Activated CD4-positive, alpha-beta T cell treated with anti-CD3 and anti-CD28 coated beads, Interleukin-2, amount 10 ng/mL, durations not matched to agents 7 days and 5 days (primary cell): ENCODE measurements at regions not wholly inside any gene's neighbourhood (a gene's known extent, or its start where the extent isn't known, plus 50 kb on each side); places are given as distances from the start of the nearest gene placed in this dataset.

Experiments
- CTCF ChIA-PET: fragments of 350-600 bp; sonication (Branson Sonifier 250); formaldehyde crosslinking; loops from one replicate; lab custom pipeline; 2021; ENCODE audit warnings: antibody characterized with exemption; lab: Charles Lee
- POLR2A ChIA-PET: fragments of 350-600 bp; sonication (Branson Sonifier 250); formaldehyde crosslinking; loops from one replicate; lab custom pipeline; 2021; ENCODE audit warnings: antibody characterized with exemption; lab: Charles Lee
- DNase-seq: peaks from one replicate; pipeline ENCODE4 v3.0.0-alpha.2; 2020
- H3K27ac Mint-ChIP-seq: one replicate; pipeline ENCODE4 v1.8.0; 2021; ENCODE audit warnings: mild to moderate bottlenecking, moderate library complexity, mixed read lengths
- H3K27me3 Mint-ChIP-seq: one replicate; pipeline ENCODE4 v1.8.0; 2021; ENCODE audit warnings: mixed read lengths
- H3K36me3 Mint-ChIP-seq: one replicate; pipeline ENCODE4 v1.8.0; 2021; ENCODE audit warnings: low read depth, mixed read lengths
- H3K4me1 Mint-ChIP-seq: one replicate; pipeline ENCODE4 v1.8.0; 2021; ENCODE audit warnings: mixed read lengths
- H3K4me3 Mint-ChIP-seq: one replicate; pipeline ENCODE4 v1.8.0; 2021; ENCODE audit warnings: mild to moderate bottlenecking, moderate library complexity, mixed read lengths
- H3K9me3 Mint-ChIP-seq: one replicate; pipeline ENCODE4 v1.8.0; 2021; ENCODE audit warnings: mixed read lengths

DNA sequence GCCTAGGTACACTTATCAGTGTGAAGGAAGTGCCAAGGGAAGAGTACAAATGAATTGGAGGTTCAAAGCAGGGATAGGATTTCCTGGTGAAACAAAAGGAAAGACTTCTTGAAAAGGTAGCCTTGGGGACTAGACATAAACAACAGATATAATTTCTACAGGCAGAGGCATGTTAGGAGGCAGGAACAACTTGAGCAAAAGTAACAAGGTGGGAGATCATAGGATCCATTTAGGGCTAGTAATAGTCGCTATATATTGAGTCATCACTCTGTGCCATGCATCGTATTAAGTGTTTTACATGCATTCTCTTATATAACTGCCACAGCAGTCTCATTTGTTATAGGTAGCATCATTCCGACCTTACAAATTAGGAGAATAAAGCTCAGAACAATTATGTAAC, 98.3 kb upstream of the EOLA2 start:
- peaks cover 10% of the 10 kb centered on the region for H3K9me3 Mint-ChIP-seq
- POLR2A ChIA-PET, result no interaction called here
- H3K36me3 Mint-ChIP-seq, result no peaks in the 10 kb centered on the region
- DNase-seq, result no peak
- peaks cover 3% of the 10 kb centered on the region for H3K27me3 Mint-ChIP-seq
- H3K4me1 Mint-ChIP-seq, result no peaks in the 10 kb centered on the region
- H3K4me3 Mint-ChIP-seq, result no peak overlapping the region
- CTCF ChIA-PET, result no interaction called here
- no peak overlapping the region for H3K27ac Mint-ChIP-seq

DNA sequence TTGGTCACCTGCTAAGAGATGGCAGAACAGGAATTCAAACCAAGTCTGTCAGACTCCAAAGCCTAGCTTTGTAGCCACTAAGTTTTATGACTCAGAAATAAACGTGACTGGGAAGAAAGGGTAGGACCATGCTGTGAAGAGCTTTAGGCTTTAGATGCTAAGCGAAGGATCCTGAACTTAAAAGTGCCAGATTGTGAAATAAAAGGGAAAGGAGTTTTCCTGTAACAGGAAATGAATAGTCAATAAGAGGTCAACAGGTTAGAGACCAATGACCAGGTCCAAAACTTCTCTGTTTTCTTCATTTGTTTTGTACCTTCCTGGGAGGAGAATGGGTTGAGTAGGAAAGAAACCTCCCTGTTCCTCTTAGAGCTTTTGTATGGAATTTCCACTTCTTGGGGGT, 98.8 kb upstream of the EOLA2 start:
- H3K36me3 Mint-ChIP-seq, result no peaks in the 10 kb centered on the region
- no peak for DNase-seq
- peaks cover 10% of the 10 kb centered on the region for H3K9me3 Mint-ChIP-seq
- H3K27ac Mint-ChIP-seq, result no peak overlapping the region
- POLR2A ChIA-PET, result no interaction called here
- CTCF ChIA-PET, result no interaction called here
- H3K27me3 Mint-ChIP-seq, result peaks cover 3% of the 10 kb centered on the region
- no peak overlapping the region for H3K4me3 Mint-ChIP-seq
- H3K4me1 Mint-ChIP-seq, result no peaks in the 10 kb centered on the region

DNA sequence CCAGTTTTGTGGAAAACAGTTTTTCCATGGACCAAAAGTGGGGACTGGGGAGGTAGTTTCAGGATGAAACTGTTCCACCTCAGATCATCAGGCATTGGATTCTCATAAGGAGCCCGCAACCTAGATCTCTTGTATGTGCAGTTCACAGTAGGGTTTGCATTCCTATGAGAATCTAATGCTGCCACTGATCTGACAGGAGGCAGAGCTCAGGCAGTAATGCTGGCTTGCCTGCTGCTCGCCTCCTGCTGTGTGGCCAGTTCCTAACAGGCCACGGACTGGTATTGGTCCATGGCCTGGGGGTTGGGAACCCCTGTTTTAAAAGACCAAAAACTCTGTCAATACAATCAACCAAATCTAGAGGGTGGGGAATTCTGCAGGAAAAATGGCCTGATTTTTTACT, 100.0 kb upstream of the EOLA2 start:
- peaks cover 3% of the 10 kb centered on the region for H3K27me3 Mint-ChIP-seq
- H3K36me3 Mint-ChIP-seq, result no peaks in the 10 kb centered on the region
- H3K27ac Mint-ChIP-seq, result no peak overlapping the region
- CTCF ChIA-PET, result no interaction called here
- H3K4me3 Mint-ChIP-seq, result no peak overlapping the region
- no peaks in the 10 kb centered on the region for H3K4me1 Mint-ChIP-seq
- POLR2A ChIA-PET, result no interaction called here
- H3K9me3 Mint-ChIP-seq, result peaks cover 12% of the 10 kb centered on the region
- no peak for DNase-seq

DNA sequence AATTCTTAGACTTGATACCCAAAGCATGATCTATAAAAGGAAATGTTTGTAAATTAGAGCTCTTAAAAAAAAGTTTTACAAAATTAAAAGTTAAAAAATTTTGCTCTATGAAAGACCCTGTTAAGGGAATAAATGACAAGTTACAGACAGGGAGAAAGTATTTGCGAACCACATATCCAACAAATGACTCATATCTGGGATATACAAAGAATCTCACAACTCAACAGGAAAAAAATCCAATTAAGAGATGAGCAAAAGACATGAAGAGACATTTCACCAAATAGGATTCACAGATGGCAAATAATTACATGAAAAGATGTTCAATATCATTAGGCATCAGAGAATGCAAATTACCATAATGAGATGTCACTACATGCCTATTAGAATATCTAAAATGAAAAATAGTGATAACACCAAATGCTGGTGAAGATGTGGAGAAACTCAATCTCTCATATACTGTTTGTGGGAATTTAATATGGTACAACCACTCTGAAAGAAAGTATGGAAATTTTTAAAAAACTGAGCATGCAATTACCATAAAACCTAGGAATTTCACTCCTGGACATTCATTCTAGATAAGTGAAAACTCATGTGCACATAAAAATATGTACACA, 100.8 kb upstream of the EOLA2 start:
- Mint-ChIP-seq H3K27ac (no peak overlapping the region), H3K4me1 (no peaks in the 10 kb centered on the region), H3K9me3 (peaks cover 12% of the 10 kb centered on the region), H3K36me3 (no peaks in the 10 kb centered on the region), H3K27me3 (peaks cover 3% of the 10 kb centered on the region), H3K4me3 (no peak overlapping the region)
- ChIA-PET POLR2A (no interaction called here), CTCF (no interaction called here)
- no peak for DNase-seq

DNA sequence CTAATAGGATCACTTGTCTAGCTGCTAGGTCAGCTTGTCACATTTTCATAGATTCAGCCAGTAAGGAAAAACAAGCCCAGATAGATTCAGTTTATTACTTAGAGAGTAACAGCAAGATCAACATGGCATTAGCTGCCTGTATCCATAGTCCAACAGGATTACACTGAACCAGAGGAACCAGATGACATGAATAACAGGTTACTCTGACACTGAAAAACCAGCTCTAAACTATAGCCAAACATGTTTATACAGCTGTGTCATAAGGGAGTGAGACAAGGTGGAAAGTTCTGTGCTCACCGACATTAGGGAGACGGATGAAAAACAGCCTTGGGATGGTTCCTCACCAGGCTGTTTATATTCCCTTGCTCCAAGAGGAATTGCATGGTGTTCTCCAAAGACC, 102.9 kb upstream of the EOLA2 start:
- Mint-ChIP-seq H3K4me1 (no peaks in the 10 kb centered on the region), H3K9me3 (peaks cover 2% of the 10 kb centered on the region), H3K27ac (no peak overlapping the region), H3K27me3 (peaks cover 5% of the 10 kb centered on the region), H3K4me3 (no peak overlapping the region), H3K36me3 (no peaks in the 10 kb centered on the region)
- ChIA-PET POLR2A (no interaction called here), CTCF (no interaction called here)
- no peak for DNase-seq

DNA sequence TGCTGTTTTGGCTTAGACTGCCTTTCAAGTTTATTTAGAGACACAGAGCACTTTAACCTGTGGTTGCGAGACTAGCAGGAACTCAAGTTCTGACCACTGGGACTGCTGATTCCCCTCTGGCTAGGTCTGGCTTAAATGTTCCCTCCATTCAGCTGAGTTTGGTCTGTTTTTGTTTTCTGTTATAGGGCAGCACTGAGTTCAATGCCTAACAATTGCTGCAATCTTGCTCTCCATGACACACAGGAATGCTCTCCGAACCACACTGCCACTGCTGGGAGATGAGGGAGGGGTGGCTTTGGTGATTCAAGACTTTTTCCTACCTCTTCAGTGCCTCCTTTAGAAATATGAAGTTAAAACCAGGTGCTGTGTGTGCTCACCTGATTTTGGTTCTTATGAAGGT, 106.3 kb upstream of the EOLA2 start:
- POLR2A ChIA-PET, result no interaction called here
- DNase-seq, result no peak
- Mint-ChIP-seq H3K9me3 (peaks cover 2% of the 10 kb centered on the region), H3K27me3 (peaks cover 5% of the 10 kb centered on the region), H3K27ac (no peak overlapping the region), H3K4me3 (no peak overlapping the region), H3K36me3 (no peaks in the 10 kb centered on the region), H3K4me1 (no peaks in the 10 kb centered on the region)
- CTCF ChIA-PET, result no interaction called here

DNA sequence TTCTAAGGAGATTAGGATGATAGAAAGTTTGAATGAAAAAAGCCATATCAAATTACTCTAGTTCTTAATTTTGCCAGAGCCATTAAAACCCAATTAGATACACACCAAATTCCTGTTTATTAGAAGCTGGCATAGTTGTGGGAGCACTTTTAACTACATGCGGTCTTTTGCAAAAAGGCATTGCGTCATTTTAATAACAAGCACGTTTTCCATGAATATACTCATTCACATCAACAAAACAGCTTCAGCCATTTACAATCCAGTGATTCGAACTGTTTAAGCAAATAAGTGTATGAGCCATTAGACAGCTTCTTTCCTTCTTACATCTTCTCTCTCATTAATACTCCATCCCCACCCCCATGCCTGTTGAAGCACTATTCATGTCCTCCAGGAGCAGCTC, 109.5 kb upstream of the EOLA2 start:
- Mint-ChIP-seq H3K4me1 (no peaks in the 10 kb centered on the region), H3K27me3 (peaks cover 2% of the 10 kb centered on the region), H3K27ac (no peak overlapping the region), H3K36me3 (no peaks in the 10 kb centered on the region), H3K4me3 (no peak overlapping the region), H3K9me3 (no peaks in the 10 kb centered on the region)
- DNase-seq, result no peak
- ChIA-PET CTCF (no interaction called here), POLR2A (no interaction called here)

DNA sequence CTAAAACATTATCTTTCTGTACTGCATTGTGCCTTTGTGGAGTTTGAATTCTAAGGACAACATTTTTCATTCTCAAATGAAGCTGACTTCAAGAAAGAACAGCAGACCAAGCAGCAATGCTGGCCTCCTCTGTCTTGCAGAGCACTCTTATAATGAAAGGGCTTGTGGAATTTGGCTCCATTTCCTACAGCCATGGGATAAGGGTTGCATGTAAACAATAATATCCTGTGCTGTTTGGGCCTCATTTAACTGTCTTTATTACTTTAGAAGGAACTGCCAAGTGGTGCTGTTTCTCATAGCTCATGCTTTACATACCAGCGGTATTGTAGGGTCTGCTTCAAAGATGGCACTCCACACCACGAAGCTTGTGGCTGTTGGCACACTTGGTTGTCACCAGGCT, 111.4 kb upstream of the EOLA2 start:
- Mint-ChIP-seq H3K4me1 (no peaks in the 10 kb centered on the region), H3K9me3 (no peaks in the 10 kb centered on the region), H3K27me3 (peaks cover 2% of the 10 kb centered on the region), H3K36me3 (no peaks in the 10 kb centered on the region), H3K27ac (no peak overlapping the region), H3K4me3 (no peak overlapping the region)
- POLR2A ChIA-PET, result no interaction called here
- DNase-seq, result no peak
- CTCF ChIA-PET, result no interaction called here

DNA sequence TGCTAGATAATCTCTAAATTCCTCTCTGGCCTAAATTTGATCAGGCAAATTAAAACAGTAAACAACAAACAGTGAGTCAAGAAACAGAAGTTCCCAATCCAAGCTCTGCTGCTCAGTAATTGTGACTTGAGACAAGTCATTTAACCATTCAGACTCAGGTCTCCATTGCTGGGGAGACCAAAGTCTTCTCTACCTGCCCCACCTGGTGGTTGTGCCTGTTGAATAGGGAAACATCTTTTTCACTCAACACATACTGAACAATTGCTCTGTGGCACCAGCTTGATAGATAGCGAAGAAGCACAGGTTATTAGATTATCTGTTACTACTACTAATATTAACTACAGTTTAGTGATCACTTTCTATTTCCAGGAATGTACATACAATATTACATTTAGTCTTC, 112.1 kb upstream of the EOLA2 start:
- ChIA-PET CTCF (no interaction called here), POLR2A (no interaction called here)
- no peak for DNase-seq
- no peaks in the 10 kb centered on the region for H3K36me3 Mint-ChIP-seq
- no peaks in the 10 kb centered on the region for H3K4me1 Mint-ChIP-seq
- H3K27me3 Mint-ChIP-seq, result peaks cover 2% of the 10 kb centered on the region
- no peak overlapping the region for H3K27ac Mint-ChIP-seq
- H3K9me3 Mint-ChIP-seq, result no peaks in the 10 kb centered on the region
- H3K4me3 Mint-ChIP-seq, result no peak overlapping the region

DNA sequence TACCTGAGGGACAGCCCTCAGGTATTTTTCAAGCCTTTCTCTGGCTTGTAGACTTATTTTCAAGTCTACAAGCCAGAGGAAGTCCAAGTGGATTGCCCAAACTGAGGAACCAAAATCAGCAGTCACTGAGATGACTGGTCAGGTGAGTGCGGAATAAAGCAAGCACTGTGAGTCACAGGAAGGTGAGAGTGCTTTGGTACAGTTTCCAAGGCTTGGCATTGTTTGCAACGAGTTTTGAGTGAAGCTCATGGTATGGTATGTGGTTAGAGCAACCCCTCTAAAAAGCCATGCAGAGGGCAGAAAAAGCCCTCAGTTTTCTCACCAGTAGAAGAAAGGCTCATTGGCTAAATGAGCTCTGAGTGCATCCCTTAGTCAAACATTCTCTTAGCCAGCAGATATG, 112.8 kb upstream of the EOLA2 start:
- no peaks in the 10 kb centered on the region for H3K4me1 Mint-ChIP-seq
- ChIA-PET CTCF (no interaction called here), POLR2A (no interaction called here)
- no peaks in the 10 kb centered on the region for H3K36me3 Mint-ChIP-seq
- no peak overlapping the region for H3K4me3 Mint-ChIP-seq
- no peaks in the 10 kb centered on the region for H3K27me3 Mint-ChIP-seq
- DNase-seq, result no peak
- H3K9me3 Mint-ChIP-seq, result no peaks in the 10 kb centered on the region
- H3K27ac Mint-ChIP-seq, result no peak overlapping the region

DNA sequence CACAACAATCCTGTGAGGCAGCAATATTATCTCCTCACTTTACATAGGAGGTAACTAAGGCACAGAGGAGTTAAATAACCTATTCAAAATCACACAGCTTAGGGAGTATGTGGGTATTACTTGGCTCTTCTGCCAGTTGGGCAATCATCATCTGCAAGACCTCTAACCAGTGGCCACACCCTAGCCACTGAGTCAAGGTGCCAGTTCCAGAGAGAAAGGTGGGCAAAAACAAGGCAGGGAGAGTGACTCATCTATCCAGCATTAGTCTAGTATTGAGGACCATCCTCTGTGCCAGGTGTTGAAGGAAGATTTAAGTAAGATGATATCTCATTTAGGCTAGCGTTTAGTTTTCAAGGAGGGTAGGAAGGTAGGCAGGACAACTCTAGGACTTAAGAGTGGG, 113.9 kb upstream of the EOLA2 start:
- H3K4me3 Mint-ChIP-seq, result no peak overlapping the region
- ChIA-PET POLR2A (no interaction called here), CTCF (no interaction called here)
- peaks cover under 1% of the 10 kb centered on the region for H3K27me3 Mint-ChIP-seq
- no peaks in the 10 kb centered on the region for H3K36me3 Mint-ChIP-seq
- no peaks in the 10 kb centered on the region for H3K9me3 Mint-ChIP-seq
- no peak for DNase-seq
- H3K27ac Mint-ChIP-seq, result no peak overlapping the region
- H3K4me1 Mint-ChIP-seq, result no peaks in the 10 kb centered on the region

DNA sequence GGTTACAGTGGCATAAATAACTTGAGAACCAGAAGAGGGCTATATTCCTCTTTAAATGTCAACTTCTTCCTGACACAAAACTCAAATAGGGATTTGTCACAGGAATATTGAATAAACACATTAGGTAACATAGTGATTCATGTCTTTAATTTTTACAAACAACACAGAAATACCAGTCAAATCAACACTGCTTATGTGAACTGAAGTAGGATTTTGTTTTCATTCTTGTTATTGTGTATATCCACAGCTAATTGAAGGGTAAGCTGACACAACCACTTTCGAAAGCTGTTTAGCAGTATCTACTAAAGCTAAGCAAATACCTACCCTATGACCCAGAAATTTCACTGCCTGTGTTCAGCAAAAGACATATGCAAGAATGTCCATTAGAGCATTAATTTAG, 120.4 kb upstream of the EOLA2 start:
- Mint-ChIP-seq H3K4me1 (peaks cover under 1% of the 10 kb centered on the region), H3K27ac (no peak overlapping the region), H3K36me3 (no peaks in the 10 kb centered on the region), H3K27me3 (peaks cover 9% of the 10 kb centered on the region), H3K9me3 (no peaks in the 10 kb centered on the region), H3K4me3 (no peak overlapping the region)
- no peak for DNase-seq
- CTCF ChIA-PET, result no interaction called here
- POLR2A ChIA-PET, result no interaction called here

DNA sequence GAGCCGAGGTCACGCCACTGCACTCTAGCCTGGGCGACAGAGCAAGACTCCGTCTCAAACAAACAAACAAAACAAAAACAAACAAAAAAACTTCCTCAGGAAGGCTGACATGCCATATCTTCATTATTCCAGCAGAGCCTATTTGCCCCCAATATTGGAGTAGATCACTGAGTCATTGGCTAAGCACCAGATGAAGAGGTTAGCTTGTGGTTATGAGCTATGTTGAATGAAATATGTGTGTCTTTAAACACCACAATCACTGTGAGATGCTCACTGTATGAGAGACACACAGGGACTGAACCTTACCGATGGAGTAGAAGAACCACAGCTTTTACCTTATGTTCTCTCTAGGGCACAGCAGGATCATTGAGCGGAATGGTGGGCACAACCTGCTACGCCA, 122.1 kb upstream of the EOLA2 start:
- ChIA-PET CTCF (no interaction called here), POLR2A (no interaction called here)
- H3K4me1 Mint-ChIP-seq, result peaks cover 1% of the 10 kb centered on the region
- no peak for DNase-seq
- no peak overlapping the region for H3K4me3 Mint-ChIP-seq
- no peaks in the 10 kb centered on the region for H3K36me3 Mint-ChIP-seq
- H3K27ac Mint-ChIP-seq, result no peak overlapping the region
- no peaks in the 10 kb centered on the region for H3K9me3 Mint-ChIP-seq
- peaks cover 9% of the 10 kb centered on the region for H3K27me3 Mint-ChIP-seq

DNA sequence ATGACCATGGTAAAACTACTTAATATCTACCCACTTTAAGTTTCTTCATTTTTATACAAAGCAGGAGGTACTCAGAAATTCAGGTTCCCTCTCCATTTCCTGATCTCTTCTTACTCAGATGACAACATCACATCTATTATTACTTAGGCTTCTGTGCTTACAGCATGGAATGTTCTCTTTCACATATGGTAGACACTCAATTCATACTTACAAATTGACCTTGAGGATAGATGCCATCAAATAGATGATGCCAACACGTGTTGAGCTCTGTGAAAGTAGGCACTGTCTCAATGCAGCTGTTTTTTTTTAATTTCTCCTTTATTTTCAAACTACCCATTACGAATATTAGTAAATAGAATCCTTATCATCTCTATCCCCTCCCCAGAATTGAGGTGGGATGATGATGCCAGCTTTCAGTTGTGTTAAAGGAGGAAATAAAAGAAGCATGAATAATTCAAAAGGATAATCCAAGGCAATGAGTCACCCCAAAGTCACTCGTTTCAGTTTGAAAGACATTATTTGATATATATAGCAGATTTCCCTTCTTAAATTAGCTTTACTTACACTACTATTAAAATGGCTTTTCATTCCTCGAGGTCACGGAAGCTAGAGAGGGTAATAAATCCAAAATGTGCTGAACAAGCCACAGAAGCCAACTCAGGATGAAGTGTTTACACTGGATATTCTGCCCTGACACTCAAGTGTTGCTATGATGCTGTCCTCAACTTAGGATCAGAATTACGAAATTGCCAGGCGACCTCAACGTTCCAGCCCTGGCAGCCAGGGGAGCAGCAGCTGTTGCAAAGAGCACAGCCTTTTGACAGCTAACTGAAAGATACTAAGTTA, 124.2 kb upstream of the EOLA2 start:
- Mint-ChIP-seq H3K27me3 (peaks cover 5% of the 10 kb centered on the region), H3K27ac (no peak overlapping the region), H3K4me3 (no peak overlapping the region), H3K36me3 (no peaks in the 10 kb centered on the region), H3K4me1 (peaks cover 1% of the 10 kb centered on the region), H3K9me3 (no peaks in the 10 kb centered on the region)
- CTCF ChIA-PET, result interaction anchor here (1.1 kb wide), 1 partner anchor 10 kb away, joined by 3 read pairs; no protein-coding TSS in a partner anchor
- DNase-seq, result no peak
- POLR2A ChIA-PET, result no interaction called here
